ENCODE measurements at regions not wholly inside any gene's neighbourhood (a gene's known extent, or its start where the extent isn't known, plus 50 kb on each side); places are given as distances from the start of the nearest gene placed in this dataset.

- DNase-seq, result no peak
These were observed 341.5 kb upstream of the ANO3 start for GRCh38 chr11:25990406-25990805.

GRCh38 chr11:25991476-25991875, 340.5 kb upstream of the ANO3 start:
- no peak for DNase-seq

- no peak for DNase-seq
These were observed 339.6 kb upstream of the ANO3 start for GRCh38 chr11:25992294-25992693.

GRCh38 chr11:25993016-25993415, 338.9 kb upstream of the ANO3 start:
- DNase-seq, result no peak

GRCh38 chr11:26011474-26011873, 320.5 kb upstream of the ANO3 start:
- DNase-seq, result no peak

- DNase-seq, result no peak
These were observed 317.3 kb upstream of the ANO3 start for GRCh38 chr11:26014456-26015115.

- DNase-seq, result no peak
These were observed 314.5 kb upstream of the ANO3 start for GRCh38 chr11:26017322-26017860.

GRCh38 chr11:26017903-26018302, 314.0 kb upstream of the ANO3 start:
- DNase-seq, result no peak

- DNase-seq, result no peak
These were observed 313.6 kb upstream of the ANO3 start for GRCh38 chr11:26018336-26018735.

GRCh38 chr11:26019386-26019785, 312.5 kb upstream of the ANO3 start:
- no peak for DNase-seq

- no peak for DNase-seq
These were observed 310.9 kb upstream of the ANO3 start for GRCh38 chr11:26021017-26021416.

GRCh38 chr11:26023057-26023456, 308.9 kb upstream of the ANO3 start:
- DNase-seq, result no peak

GRCh38 chr11:26025676-26026075, 306.3 kb upstream of the ANO3 start:
- no peak for DNase-seq

GRCh38 chr11:26026078-26026477, 305.9 kb upstream of the ANO3 start:
- no peak for DNase-seq

GRCh38 chr11:26027887-26028286, 304.0 kb upstream of the ANO3 start:
- no peak for DNase-seq

- no peak for DNase-seq
These were observed 303.5 kb upstream of the ANO3 start for GRCh38 chr11:26028393-26028911.

GRCh38 chr11:26030399-26030798, 301.5 kb upstream of the ANO3 start:
- DNase-seq, result no peak

- DNase-seq, result no peak
These were observed 299.7 kb upstream of the ANO3 start for GRCh38 chr11:26032241-26032640.

- no peak for DNase-seq
These were observed 296.2 kb upstream of the ANO3 start for GRCh38 chr11:26035696-26036095.

GRCh38 chr11:26037716-26038115, 294.2 kb upstream of the ANO3 start:
- no peak for DNase-seq

- DNase-seq, result no peak
These were observed 291.6 kb upstream of the ANO3 start for GRCh38 chr11:26040339-26040738.

GRCh38 chr11:26042113-26042512, 289.8 kb upstream of the ANO3 start:
- DNase-seq, result no peak

- DNase-seq, result no peak
These were observed 288.3 kb upstream of the ANO3 start for GRCh38 chr11:26043665-26044064.

- DNase-seq, result no peak
These were observed 287.5 kb upstream of the ANO3 start for GRCh38 chr11:26044389-26044788.

GRCh38 chr11:26045082-26045481, 286.8 kb upstream of the ANO3 start:
- no peak for DNase-seq
